GM19193 (cell line): ENCODE measurements at regions not wholly inside any gene's neighbourhood (a gene's known extent, or its start where the extent isn't known, plus 50 kb on each side); places are given as distances from the start of the nearest gene placed in this dataset.

Experiments
- POLR2A ChIP-seq: IDR thresholded peaks from 4 replicates; pipeline ENCODE4 v1.6.1; 2011; ENCODE audit not compliant: insufficient read depth, insufficient read length; ENCODE audit errors: extremely low read depth

- no peak for TF ChIP-seq POLR2A
Observed at GRCh38 chr15:70253461-70254156, 155.9 kb upstream of the TLE3 start.

DNA sequence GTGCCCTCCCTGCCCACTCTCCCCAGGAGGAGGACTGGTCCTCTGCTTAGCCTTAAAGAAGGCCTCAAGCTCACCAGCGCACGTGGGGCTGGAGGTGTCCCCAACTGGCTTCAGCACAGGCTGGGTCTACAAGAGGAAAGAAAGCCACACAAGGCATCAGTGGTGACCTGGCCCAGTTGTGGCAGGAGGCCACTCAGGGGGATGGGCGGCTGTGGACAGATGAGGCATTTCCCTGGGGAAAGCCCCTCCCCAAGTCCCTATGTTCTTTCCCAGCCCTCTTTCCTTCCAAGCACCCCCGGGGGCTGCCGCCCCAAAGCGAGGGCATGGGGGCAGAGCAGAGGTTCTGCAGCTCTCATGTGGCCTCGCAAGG is 155.2 kb upstream of the TLE3 start:
- TF ChIP-seq POLR2A: no peak

- no peak for TF ChIP-seq POLR2A
Observed at GRCh38 chr15:70252056-70252950, 154.6 kb upstream of the TLE3 start.

GRCh38 chr15:70251246-70251990 is 153.7 kb upstream of the TLE3 start:
- no peak for TF ChIP-seq POLR2A

GRCh38 chr15:70250208-70251201 is 152.8 kb upstream of the TLE3 start:
- TF ChIP-seq POLR2A: no peak

DNA sequence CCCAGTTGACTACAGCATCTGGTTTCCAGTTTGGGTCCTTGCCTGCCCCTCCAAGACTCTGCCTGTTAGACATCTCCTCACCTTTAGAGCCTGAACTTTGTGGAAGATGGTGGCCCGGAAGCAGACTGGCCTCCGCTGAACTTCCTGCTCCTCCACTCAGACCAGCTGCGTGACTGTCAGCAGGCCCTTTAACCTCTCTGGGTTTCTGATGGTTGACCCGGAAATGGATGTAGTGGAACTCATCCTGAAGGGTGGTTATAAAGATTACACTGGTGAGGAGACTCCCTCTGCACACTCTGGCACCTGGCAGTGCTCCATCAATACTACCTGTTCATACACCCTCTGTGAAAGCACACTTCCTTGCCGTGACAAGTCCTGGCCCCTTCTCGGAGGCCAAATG is 151.9 kb upstream of the TLE3 start:
- TF ChIP-seq POLR2A: no peak

DNA sequence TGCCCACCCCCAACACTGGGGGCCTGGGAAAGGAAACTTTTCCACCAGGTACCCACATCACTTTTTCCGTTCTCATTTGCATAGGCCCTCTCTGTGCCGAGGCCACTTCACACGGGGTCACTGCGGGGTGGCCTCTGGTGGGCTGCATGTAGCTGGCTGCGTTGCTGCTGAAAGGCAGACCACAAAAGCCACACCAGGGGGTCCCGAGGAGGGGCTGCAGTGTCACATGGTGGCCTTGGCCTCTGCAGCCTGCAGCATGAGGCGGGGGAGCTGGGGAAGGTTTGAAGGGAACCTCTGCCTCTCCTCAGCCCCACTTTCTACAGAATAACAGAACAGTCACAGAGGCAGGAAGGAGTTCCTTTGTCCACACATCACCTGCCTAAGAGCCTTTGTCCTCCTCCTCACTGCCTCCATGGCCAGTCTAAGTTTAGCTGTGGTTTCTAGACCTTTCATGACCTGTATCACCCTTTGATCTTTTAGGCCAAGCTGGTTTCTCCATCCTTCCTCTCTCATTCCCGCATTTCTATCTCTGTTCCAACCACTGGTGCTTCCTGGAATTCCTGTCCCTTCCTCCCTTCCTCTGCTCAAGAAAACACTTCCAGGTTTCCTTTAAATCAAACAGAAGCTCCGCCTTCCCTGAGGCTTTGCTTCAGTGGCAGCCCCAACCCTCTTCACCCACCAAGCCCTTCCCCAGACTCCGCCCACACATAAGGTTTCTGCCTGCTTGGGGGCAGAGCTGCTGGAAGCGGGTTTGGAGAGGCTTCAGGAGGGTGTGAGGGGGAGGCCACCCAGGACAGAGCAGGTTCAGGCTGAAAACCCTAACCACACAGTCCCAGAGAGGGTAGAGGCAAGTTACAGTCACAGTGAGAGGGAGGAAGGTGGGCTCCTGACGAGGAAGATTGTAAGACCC is 150.7 kb upstream of the TLE3 start:
- no peak for TF ChIP-seq POLR2A

- TF ChIP-seq POLR2A: no peak
Observed at GRCh38 chr15:70247281-70247680, 149.6 kb upstream of the TLE3 start.

DNA sequence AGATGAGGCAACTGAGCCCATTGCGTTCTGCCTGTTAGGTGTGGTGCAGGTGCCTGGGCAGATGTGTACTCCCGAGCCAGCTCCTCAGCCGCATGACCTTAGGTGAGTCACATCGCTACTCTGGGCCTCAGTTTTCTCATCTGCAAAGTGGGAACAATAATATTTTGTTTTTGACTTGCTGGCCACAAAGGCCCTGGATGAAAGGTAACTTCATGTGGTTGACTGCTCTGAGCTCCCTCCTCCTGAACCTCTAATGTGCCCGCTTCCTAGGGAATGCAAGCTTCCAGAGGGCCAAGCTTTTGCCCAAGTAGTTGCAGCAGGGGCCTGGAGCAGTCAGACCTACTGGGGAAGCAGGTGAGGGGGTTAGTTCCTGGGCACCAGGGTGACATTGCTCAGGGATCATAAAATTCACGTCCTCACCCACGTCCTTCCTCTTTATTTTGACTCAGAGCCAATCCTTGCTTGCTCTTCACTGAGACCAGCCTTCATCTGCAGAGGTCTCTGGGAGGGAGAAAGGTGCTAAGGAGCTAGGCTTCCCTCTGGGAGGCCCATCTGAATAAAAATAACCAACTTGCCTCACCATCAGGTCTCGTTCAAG is 149.0 kb upstream of the TLE3 start:
- TF ChIP-seq POLR2A: no peak

DNA sequence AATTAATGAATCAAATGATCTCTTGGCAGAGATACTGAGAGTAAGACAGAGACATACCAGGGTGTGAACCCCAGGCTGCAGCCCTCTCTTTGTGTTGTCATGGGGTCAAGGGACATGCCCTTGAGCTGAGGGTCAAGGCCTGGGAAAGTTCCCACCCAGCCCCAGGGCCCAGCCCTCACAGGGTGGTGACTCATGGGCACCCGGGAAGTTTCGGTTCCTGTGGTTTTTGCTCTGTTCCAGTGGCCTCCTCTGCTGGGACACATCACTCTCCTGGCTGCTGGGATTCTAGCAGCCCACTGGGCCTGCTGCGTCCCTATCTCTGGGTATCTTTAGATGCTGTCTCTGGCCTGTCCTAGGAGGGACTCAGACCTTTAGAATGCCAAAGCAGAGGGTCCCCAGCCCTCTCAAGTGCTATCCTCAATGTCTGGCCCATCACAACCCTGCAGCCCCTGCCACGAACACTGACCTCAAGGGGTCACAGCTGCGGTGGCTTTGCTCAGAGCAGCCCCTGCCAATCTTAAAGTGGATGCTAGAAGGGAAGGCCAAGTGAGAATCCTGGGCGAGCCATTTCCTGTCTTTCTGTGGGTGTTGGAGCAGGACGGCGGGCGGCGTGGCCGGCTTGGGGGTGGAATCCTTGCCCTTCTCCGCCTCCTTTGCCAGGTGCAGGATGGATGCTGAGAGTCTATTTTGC is 148.4 kb upstream of the TLE3 start:
- no peak for TF ChIP-seq POLR2A

GRCh38 chr15:70244978-70245542 is 147.3 kb upstream of the TLE3 start:
- TF ChIP-seq POLR2A: no peak
